CD4-positive, alpha-beta T cell (primary cell): ENCODE measurements at regions not wholly inside any gene's neighbourhood (a gene's known extent, or its start where the extent isn't known, plus 50 kb on each side); places are given as distances from the start of the nearest gene placed in this dataset.

Experiments used
- ATAC-seq: fragments of 200-7000 bp; cut with Tn5 transposase; one replicate; pipeline ENCODE4 v1.10.0; 2022; ENCODE audit warnings: mild to moderate bottlenecking; ENCODE audit not compliant: poor library complexity
- CTCF ChIA-PET: fragments of 350-600 bp; sonication (Branson Sonifier 250); formaldehyde crosslinking; loops from one replicate; lab custom pipeline; 2021; ENCODE audit warnings: antibody characterized with exemption, inconsistent platforms; lab: Charles Lee
- POLR2A ChIA-PET: fragments of 350-600 bp; sonication (Branson Sonifier 250); formaldehyde crosslinking; loops from one replicate; lab custom pipeline; 2021; ENCODE audit warnings: antibody characterized with exemption, inconsistent platforms; lab: Charles Lee
- DNase-seq, 14 experiments: peaks; one replicate each; pipeline ENCODE4 v3.0.0-alpha.2; 2013 to 2020; ENCODE audit warnings: mixed read lengths in 2 of 14
- H3K27ac ChIP-seq, 2 donors: one replicate each; pipeline versions ENCODE4 v1.5.1 to v1.7.0; 2013; ENCODE audit warnings: low read length in 2 of 2, low read depth in 1 of 2, mild to moderate bottlenecking in 1 of 2
- H3K27me3 ChIP-seq, 2 experiments: 1 replicate in 1 of 2; 2 replicates in 1 of 2; pipeline versions ENCODE4 v1.6.1 to v1.7.0; 2013; ENCODE audit warnings: low read length in 2 of 2, control low read depth in 1 of 2, mild to moderate bottlenecking in 1 of 2, moderate library complexity in 1 of 2; ENCODE audit not compliant: insufficient read depth in 2 of 2, control insufficient read depth in 1 of 2
- H3K36me3 ChIP-seq: one replicate; pipeline ENCODE4 v1.6.1; 2013; ENCODE audit warnings: low read length, control low read depth; ENCODE audit not compliant: insufficient read depth
- H3K4me1 ChIP-seq: one replicate; pipeline ENCODE4 v1.6.1; 2013; ENCODE audit warnings: low read length, control low read depth; ENCODE audit not compliant: insufficient read depth
- H3K4me3 ChIP-seq: one replicate; pipeline ENCODE4 v1.5.1; 2013; ENCODE audit warnings: mild to moderate bottlenecking, low read length, moderate library complexity
- H3K9me3 ChIP-seq, 2 experiments: 1 replicate in 1 of 2; 2 replicates in 1 of 2; pipeline versions ENCODE4 v1.6.1 to v1.7.0; 2013; ENCODE audit warnings: low read length in 2 of 2, mild to moderate bottlenecking in 2 of 2, control low read depth in 1 of 2, moderate library complexity in 1 of 2; ENCODE audit not compliant: control insufficient read depth in 1 of 2, insufficient read depth in 1 of 2
- H3K27ac Mint-ChIP-seq: one replicate; pipeline ENCODE4 v1.8.0; 2020; ENCODE audit warnings: mixed read lengths
- H3K27me3 Mint-ChIP-seq: one replicate; pipeline ENCODE4 v1.8.0; 2021; ENCODE audit warnings: mixed read lengths
- H3K36me3 Mint-ChIP-seq: one replicate; pipeline ENCODE4 v1.8.0; 2021; ENCODE audit warnings: low read depth, mixed read lengths
- H3K4me1 Mint-ChIP-seq: one replicate; pipeline ENCODE4 v1.8.0; 2021; ENCODE audit warnings: low read depth, mixed read lengths
- H3K4me3 Mint-ChIP-seq: one replicate; pipeline ENCODE4 v1.8.0; 2020; ENCODE audit warnings: mild to moderate bottlenecking, mixed read lengths
- H3K9me3 Mint-ChIP-seq: one replicate; pipeline ENCODE4 v1.8.0; 2020; ENCODE audit warnings: mixed read lengths
- CTCF ChIP-seq: fragments of 200-600 bp; IDR thresholded peaks from one replicate; pipeline ENCODE4 v1.8.0; 2022; ENCODE audit warnings: antibody characterized with exemption, mild to moderate bottlenecking
- intact Hi-C, 2 experiments: fragments of 100-400 bp; cut with DNase I in 1 of 2; cut with micrococcal nuclease in 1 of 2; formaldehyde crosslinking; loops; one replicate each; pipeline versions ENCODE4 v1.15.1 to v1.9.0; 2023 to 2025; cut with DNase I, micrococcal nuclease

- Histone ChIP-seq H3K27me3 (no peaks in the 10 kb centered on the region), H3K27ac (no peak overlapping the region), H3K4me1 (no peaks in the 10 kb centered on the region), H3K36me3 (no peaks in the 10 kb centered on the region), H3K9me3 (no peaks in the 10 kb centered on the region), H3K4me3 (no peak overlapping the region)
- Mint-ChIP-seq H3K36me3 (no peaks in the 10 kb centered on the region), H3K27me3 (no peaks in the 10 kb centered on the region), H3K9me3 (peaks cover 8% of the 10 kb centered on the region), H3K4me1 (no peaks in the 10 kb centered on the region), H3K27ac (no peak overlapping the region), H3K4me3 (no peak overlapping the region)
- DNase-seq (no peak), ATAC-seq (no peak)
- no peak for TF ChIP-seq CTCF
- intact Hi-C loops, result no loop called here
- ChIA-PET CTCF (no interaction called here), POLR2A (no interaction called here)
Observed at GRCh38 chr2:125870264-125870663, 785.7 kb upstream of the GYPC start.

DNA sequence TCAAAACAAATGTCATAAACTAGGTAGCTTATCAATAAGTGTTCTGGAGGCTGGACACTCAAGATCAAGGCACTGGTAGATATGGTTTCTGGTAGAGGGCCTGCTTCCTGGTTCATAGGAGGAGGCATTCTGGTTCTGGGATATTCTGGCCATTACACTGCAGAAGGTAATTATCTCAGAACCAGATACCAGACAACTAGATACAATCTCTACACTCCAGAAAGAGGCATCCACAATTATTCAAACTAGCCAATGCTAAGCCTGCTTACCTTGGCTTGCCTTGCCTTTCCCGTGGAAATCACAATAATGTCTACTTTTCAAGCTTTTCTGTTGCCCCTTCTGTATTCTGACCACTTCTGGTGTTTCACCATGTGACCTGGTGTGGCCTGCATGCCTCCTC is 785.2 kb upstream of the GYPC start:
- H3K27ac Mint-ChIP-seq, result no peak overlapping the region
- ATAC-seq (no peak), DNase-seq (no peak)
- no peaks in the 10 kb centered on the region for H3K27me3 ChIP-seq
- H3K9me3 Mint-ChIP-seq, result peaks cover 8% of the 10 kb centered on the region
- no peak overlapping the region for H3K4me3 ChIP-seq
- no peak for TF ChIP-seq CTCF
- H3K4me3 Mint-ChIP-seq, result no peak overlapping the region
- no peaks in the 10 kb centered on the region for H3K4me1 Mint-ChIP-seq
- no peaks in the 10 kb centered on the region for H3K27me3 Mint-ChIP-seq
- intact Hi-C loops, result no loop called here
- no peaks in the 10 kb centered on the region for H3K4me1 ChIP-seq
- POLR2A ChIA-PET, result no interaction called here
- H3K36me3 Mint-ChIP-seq, result no peaks in the 10 kb centered on the region
- no peaks in the 10 kb centered on the region for H3K9me3 ChIP-seq
- CTCF ChIA-PET, result no interaction called here
- no peaks in the 10 kb centered on the region for H3K36me3 ChIP-seq
- H3K27ac ChIP-seq, result no peak overlapping the region

DNA sequence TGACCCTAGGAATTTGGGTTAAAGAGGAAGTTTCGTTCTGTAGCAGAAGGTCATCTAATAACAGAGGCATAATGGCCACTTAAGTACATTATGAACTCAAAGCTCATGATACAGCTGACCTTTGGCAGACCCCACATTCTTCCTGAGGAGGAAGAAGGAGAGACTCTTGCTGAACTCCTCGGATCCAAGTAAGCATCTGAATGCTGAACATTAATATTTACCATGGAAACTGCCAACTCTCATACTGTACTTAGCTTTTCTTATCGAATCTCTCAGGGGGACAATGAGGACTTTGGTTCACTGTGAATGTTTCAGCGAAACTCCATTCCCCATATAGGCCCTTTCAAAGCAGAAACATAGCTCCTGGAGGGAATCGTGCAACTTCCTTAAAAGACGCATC is 781.4 kb upstream of the GYPC start:
- no peak for ATAC-seq
- peaks cover 4% of the 10 kb centered on the region in 2 experiments for H3K9me3 ChIP-seq
- H3K36me3 ChIP-seq, result no peaks in the 10 kb centered on the region
- DNase-seq, result no peak
- Mint-ChIP-seq H3K9me3 (peaks cover 2% of the 10 kb centered on the region), H3K36me3 (no peaks in the 10 kb centered on the region), H3K4me1 (no peaks in the 10 kb centered on the region), H3K27me3 (no peaks in the 10 kb centered on the region), H3K4me3 (no peak overlapping the region), H3K27ac (no peak overlapping the region)
- no peaks in the 10 kb centered on the region for H3K4me1 ChIP-seq
- no peak for TF ChIP-seq CTCF
- POLR2A ChIA-PET, result no interaction called here
- intact Hi-C loops, result no loop called here
- H3K4me3 ChIP-seq, result no peak overlapping the region
- H3K27ac ChIP-seq, result no peak overlapping the region
- H3K27me3 ChIP-seq, result no peaks in the 10 kb centered on the region
- CTCF ChIA-PET, result no interaction called here
